CD4-positive, alpha-beta T cell (primary cell): ENCODE measurements at regions not wholly inside any gene's neighbourhood (a gene's known extent, or its start where the extent isn't known, plus 50 kb on each side); places are given as distances from the start of the nearest gene placed in this dataset.

Experiments used
- ATAC-seq: fragments of 200-7000 bp; cut with Tn5 transposase; one replicate; pipeline ENCODE4 v1.10.0; 2022; ENCODE audit warnings: mild to moderate bottlenecking; ENCODE audit not compliant: poor library complexity
- CTCF ChIA-PET: fragments of 350-600 bp; sonication (Branson Sonifier 250); formaldehyde crosslinking; loops from one replicate; lab custom pipeline; 2021; ENCODE audit warnings: antibody characterized with exemption, inconsistent platforms; lab: Charles Lee
- POLR2A ChIA-PET: fragments of 350-600 bp; sonication (Branson Sonifier 250); formaldehyde crosslinking; loops from one replicate; lab custom pipeline; 2021; ENCODE audit warnings: antibody characterized with exemption, inconsistent platforms; lab: Charles Lee
- DNase-seq, 14 experiments: peaks; one replicate each; pipeline ENCODE4 v3.0.0-alpha.2; 2013 to 2020; ENCODE audit warnings: mixed read lengths in 2 of 14
- H3K27ac ChIP-seq, 2 donors: one replicate each; pipeline versions ENCODE4 v1.5.1 to v1.7.0; 2013; ENCODE audit warnings: low read length in 2 of 2, low read depth in 1 of 2, mild to moderate bottlenecking in 1 of 2
- H3K27me3 ChIP-seq, 2 experiments: 1 replicate in 1 of 2; 2 replicates in 1 of 2; pipeline versions ENCODE4 v1.6.1 to v1.7.0; 2013; ENCODE audit warnings: low read length in 2 of 2, control low read depth in 1 of 2, mild to moderate bottlenecking in 1 of 2, moderate library complexity in 1 of 2; ENCODE audit not compliant: insufficient read depth in 2 of 2, control insufficient read depth in 1 of 2
- H3K36me3 ChIP-seq: one replicate; pipeline ENCODE4 v1.6.1; 2013; ENCODE audit warnings: low read length, control low read depth; ENCODE audit not compliant: insufficient read depth
- H3K4me1 ChIP-seq: one replicate; pipeline ENCODE4 v1.6.1; 2013; ENCODE audit warnings: low read length, control low read depth; ENCODE audit not compliant: insufficient read depth
- H3K4me3 ChIP-seq: one replicate; pipeline ENCODE4 v1.5.1; 2013; ENCODE audit warnings: mild to moderate bottlenecking, low read length, moderate library complexity
- H3K9me3 ChIP-seq, 2 experiments: 1 replicate in 1 of 2; 2 replicates in 1 of 2; pipeline versions ENCODE4 v1.6.1 to v1.7.0; 2013; ENCODE audit warnings: low read length in 2 of 2, mild to moderate bottlenecking in 2 of 2, control low read depth in 1 of 2, moderate library complexity in 1 of 2; ENCODE audit not compliant: control insufficient read depth in 1 of 2, insufficient read depth in 1 of 2
- H3K27ac Mint-ChIP-seq: one replicate; pipeline ENCODE4 v1.8.0; 2020; ENCODE audit warnings: mixed read lengths
- H3K27me3 Mint-ChIP-seq: one replicate; pipeline ENCODE4 v1.8.0; 2021; ENCODE audit warnings: mixed read lengths
- H3K36me3 Mint-ChIP-seq: one replicate; pipeline ENCODE4 v1.8.0; 2021; ENCODE audit warnings: low read depth, mixed read lengths
- H3K4me1 Mint-ChIP-seq: one replicate; pipeline ENCODE4 v1.8.0; 2021; ENCODE audit warnings: low read depth, mixed read lengths
- H3K4me3 Mint-ChIP-seq: one replicate; pipeline ENCODE4 v1.8.0; 2020; ENCODE audit warnings: mild to moderate bottlenecking, mixed read lengths
- H3K9me3 Mint-ChIP-seq: one replicate; pipeline ENCODE4 v1.8.0; 2020; ENCODE audit warnings: mixed read lengths
- CTCF ChIP-seq: fragments of 200-600 bp; IDR thresholded peaks from one replicate; pipeline ENCODE4 v1.8.0; 2022; ENCODE audit warnings: antibody characterized with exemption, mild to moderate bottlenecking
- intact Hi-C, 2 experiments: fragments of 100-400 bp; cut with DNase I in 1 of 2; cut with micrococcal nuclease in 1 of 2; formaldehyde crosslinking; loops; one replicate each; pipeline versions ENCODE4 v1.15.1 to v1.9.0; 2023 to 2025; cut with DNase I, micrococcal nuclease

GRCh38 chr10:4391683-4392082, 434.3 kb upstream of the AKR1E2 start:
- Histone ChIP-seq H3K9me3 (no peaks in the 10 kb centered on the region), H3K27me3 (peaks cover 0 to 4% of the 10 kb centered on the region in 2 experiments), H3K36me3 (no peaks in the 10 kb centered on the region), H3K27ac (no peak overlapping the region), H3K4me1 (no peaks in the 10 kb centered on the region), H3K4me3 (no peak overlapping the region)
- Mint-ChIP-seq H3K27me3 (no peaks in the 10 kb centered on the region), H3K4me1 (no peaks in the 10 kb centered on the region), H3K27ac (no peak overlapping the region), H3K9me3 (no peaks in the 10 kb centered on the region), H3K4me3 (no peak overlapping the region), H3K36me3 (no peaks in the 10 kb centered on the region)
- TF ChIP-seq CTCF, result no peak
- POLR2A ChIA-PET, result no interaction called here
- intact Hi-C loops, result loop anchor here in 1 of 2 experiments (1.0 kb wide), 1 partner anchor 9 kb away; no protein-coding TSS in a partner anchor
- CTCF ChIA-PET, result no interaction called here
- ATAC-seq (no peak), DNase-seq (no peak)

DNA sequence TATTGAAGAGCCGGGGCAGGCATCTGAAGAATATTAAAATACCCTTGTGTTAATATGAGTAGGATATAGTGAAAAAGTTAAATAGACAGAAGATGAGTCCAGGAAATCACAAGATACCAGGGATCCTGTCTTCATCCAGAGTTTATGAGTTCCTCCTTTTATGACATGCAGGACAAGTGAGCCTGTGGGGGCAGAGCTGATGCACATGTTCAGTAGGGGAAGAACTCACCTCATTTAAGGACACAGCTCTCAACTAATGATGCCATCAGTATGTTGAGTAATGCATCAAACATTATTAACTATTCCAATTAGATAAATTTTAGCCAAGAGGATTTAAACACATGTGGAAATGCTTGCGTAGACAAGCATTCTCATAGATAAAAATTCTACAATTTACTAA, 435.8 kb upstream of the AKR1E2 start:
- H3K36me3 ChIP-seq, result no peaks in the 10 kb centered on the region
- Mint-ChIP-seq H3K9me3 (no peaks in the 10 kb centered on the region), H3K36me3 (no peaks in the 10 kb centered on the region), H3K4me3 (no peak overlapping the region), H3K27me3 (no peaks in the 10 kb centered on the region), H3K4me1 (no peaks in the 10 kb centered on the region), H3K27ac (no peak overlapping the region)
- no peak overlapping the region for H3K27ac ChIP-seq
- H3K4me1 ChIP-seq, result no peaks in the 10 kb centered on the region
- ChIA-PET CTCF (no interaction called here), POLR2A (no interaction called here)
- H3K27me3 ChIP-seq, result peaks cover 0 to 4% of the 10 kb centered on the region in 2 experiments
- intact Hi-C loops, result no loop called here
- no peaks in the 10 kb centered on the region for H3K9me3 ChIP-seq
- DNase-seq (no peak), ATAC-seq (no peak)
- no peak for TF ChIP-seq CTCF
- H3K4me3 ChIP-seq, result no peak overlapping the region

DNA sequence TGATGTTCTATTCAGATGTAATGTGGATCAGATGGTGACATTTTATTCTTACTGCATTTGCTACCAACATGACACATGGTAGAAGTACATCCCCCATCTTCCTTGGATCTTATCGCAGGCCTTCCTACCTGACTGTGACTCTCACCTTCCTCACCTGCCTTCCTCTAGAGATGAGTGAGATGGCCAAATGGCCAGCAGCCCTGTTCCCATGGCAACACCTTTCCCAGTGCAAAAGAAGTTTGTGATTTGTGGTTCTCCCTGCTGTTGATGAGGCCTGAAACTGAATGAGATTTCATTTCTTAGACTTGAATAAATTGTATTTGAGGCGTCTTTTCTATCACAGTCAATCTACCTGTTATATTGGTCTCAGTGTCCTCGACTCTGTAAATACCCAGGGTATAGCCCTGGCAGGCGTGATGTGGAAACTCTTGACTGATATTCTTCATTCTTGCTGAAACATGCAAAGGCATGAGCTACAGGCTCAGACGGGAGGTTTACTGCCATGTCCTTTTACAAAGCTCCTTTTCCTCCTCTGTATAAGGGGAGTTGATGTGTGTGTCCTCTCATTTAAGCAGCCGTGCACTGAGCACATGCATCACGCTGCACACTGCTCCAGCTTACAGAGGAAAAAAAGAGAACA, 440.7 kb upstream of the AKR1E2 start:
- no peaks in the 10 kb centered on the region for H3K9me3 Mint-ChIP-seq
- no peak overlapping the region for H3K27ac ChIP-seq
- ChIA-PET POLR2A (no interaction called here), CTCF (no interaction called here)
- no peak for DNase-seq
- H3K27me3 ChIP-seq, result peaks cover 0 to 4% of the 10 kb centered on the region in 2 experiments
- intact Hi-C loops, result no loop called here
- no peak overlapping the region for H3K4me3 Mint-ChIP-seq
- H3K27ac Mint-ChIP-seq, result no peak overlapping the region
- H3K36me3 ChIP-seq, result no peaks in the 10 kb centered on the region
- H3K4me3 ChIP-seq, result no peak overlapping the region
- no peaks in the 10 kb centered on the region for H3K27me3 Mint-ChIP-seq
- H3K4me1 Mint-ChIP-seq, result no peaks in the 10 kb centered on the region
- no peaks in the 10 kb centered on the region for H3K36me3 Mint-ChIP-seq
- H3K9me3 ChIP-seq, result no peaks in the 10 kb centered on the region
- no peak for ATAC-seq
- no peak for TF ChIP-seq CTCF
- no peaks in the 10 kb centered on the region for H3K4me1 ChIP-seq
